HL-60 (cell line): ENCODE measurements at regions not wholly inside any gene's neighbourhood (a gene's known extent, or its start where the extent isn't known, plus 50 kb on each side); places are given as distances from the start of the nearest gene placed in this dataset.

Experiments used
- CTCF ChIP-seq: IDR thresholded peaks from one replicate; pipeline ENCODE4 v1.5.1; 2011; ENCODE audit warnings: low read length, control low read depth, inconsistent platforms; ENCODE audit not compliant: insufficient read depth
- GABPA ChIP-seq: IDR thresholded peaks from 2 replicates; pipeline ENCODE4 v1.6.1; 2012; ENCODE audit warnings: low read depth
- POLR2AphosphoS5 ChIP-seq: IDR thresholded peaks from 2 replicates; pipeline ENCODE4 v1.6.1; 2012; ENCODE audit warnings: low read depth
- REST ChIP-seq: IDR thresholded peaks from 2 replicates; pipeline ENCODE4 v1.6.1; 2012; ENCODE audit warnings: low read depth; ENCODE audit not compliant: insufficient replicate concordance

DNA sequence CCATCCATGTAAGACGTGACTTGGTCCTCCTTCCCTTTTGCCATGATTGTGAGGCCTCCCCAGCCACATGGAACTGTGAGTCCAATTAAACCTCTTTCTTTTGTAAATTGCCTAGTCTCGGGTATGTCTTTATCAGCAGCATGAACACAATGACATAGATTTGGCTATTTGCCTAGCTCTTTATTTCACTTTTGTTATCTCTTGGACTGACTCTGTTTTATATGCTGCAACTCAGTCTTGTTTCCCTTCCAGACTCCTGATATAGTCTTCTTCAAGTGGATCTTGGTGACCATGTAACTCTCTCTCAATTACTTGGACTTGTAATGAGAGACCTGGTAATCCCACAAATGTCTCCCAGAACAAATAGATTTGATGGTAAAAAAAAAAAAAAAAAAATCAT is 627.6 kb downstream of the CCDC85A start:
- TF ChIP-seq GABPA (no peak), CTCF (no peak), REST (no peak), POLR2AphosphoS5 (no peak)
